HG03045 (cell line): ENCODE measurements at regions not wholly inside any gene's neighbourhood (a gene's known extent, or its start where the extent isn't known, plus 50 kb on each side); places are given as distances from the start of the nearest gene placed in this dataset.

ENCODE experiments used
- ATAC-seq: cut with Tn5 transposase; IDR thresholded peaks from one replicate; pipeline ENCODE4 v1.9.1; 2021; ENCODE audit warnings: mild to moderate bottlenecking, moderate library complexity; ENCODE audit not compliant: unreplicated experiment

DNA sequence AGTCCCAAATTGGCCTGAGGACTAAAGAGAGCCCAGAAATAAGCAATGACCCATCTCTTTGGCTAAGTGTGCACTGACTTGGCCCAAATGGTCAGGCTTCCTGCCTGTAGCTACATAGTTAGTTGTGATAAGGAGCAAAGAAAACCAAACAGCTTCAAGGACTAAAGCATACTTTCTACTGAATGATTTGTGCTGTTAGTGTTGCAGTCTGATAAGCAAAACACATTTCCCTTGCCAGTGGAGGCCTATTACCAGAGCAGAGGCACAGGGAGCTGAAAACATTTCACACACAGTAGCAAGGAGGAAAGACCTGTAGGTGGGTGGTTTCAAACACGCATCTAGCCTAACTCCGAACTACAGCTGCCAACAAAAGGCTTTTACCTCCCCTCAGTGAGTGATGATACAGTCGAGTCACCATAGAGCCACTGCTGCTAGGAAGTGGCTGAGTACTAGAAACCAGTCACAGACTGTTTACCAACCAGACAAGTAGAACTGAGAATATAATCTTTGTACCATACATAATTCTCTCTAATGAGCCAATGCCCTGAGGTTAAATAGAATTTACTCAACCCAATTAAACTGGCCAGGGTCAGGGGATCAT is 222.3 kb upstream of the THBS1 start:
- ATAC-seq, result no peak

DNA sequence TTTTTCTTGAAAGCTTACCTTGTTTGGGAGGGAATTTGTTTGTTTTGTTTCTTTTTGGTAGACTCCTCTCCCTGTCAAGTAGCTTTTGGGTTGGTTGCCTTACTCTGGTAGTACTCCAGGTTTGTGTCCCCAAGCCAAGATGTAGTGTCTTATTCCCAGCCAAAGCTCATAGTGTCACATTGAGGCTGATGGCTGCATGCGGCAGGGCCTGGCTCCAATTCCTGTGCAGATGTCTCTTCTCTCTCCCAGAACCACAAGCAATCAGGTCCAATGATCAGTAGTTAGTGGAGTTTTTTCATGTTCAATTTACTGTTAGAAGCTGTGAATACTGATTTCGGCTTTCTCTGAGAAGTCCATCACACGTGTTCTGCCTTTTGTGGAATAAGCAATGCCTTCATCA is 221.1 kb upstream of the THBS1 start:
- ATAC-seq, result no peak

GRCh38 chr15:39360452-39360851 is 220.4 kb upstream of the THBS1 start:
- ATAC-seq, result no peak

GRCh38 chr15:39361497-39361896 is 219.4 kb upstream of the THBS1 start:
- no peak for ATAC-seq

DNA sequence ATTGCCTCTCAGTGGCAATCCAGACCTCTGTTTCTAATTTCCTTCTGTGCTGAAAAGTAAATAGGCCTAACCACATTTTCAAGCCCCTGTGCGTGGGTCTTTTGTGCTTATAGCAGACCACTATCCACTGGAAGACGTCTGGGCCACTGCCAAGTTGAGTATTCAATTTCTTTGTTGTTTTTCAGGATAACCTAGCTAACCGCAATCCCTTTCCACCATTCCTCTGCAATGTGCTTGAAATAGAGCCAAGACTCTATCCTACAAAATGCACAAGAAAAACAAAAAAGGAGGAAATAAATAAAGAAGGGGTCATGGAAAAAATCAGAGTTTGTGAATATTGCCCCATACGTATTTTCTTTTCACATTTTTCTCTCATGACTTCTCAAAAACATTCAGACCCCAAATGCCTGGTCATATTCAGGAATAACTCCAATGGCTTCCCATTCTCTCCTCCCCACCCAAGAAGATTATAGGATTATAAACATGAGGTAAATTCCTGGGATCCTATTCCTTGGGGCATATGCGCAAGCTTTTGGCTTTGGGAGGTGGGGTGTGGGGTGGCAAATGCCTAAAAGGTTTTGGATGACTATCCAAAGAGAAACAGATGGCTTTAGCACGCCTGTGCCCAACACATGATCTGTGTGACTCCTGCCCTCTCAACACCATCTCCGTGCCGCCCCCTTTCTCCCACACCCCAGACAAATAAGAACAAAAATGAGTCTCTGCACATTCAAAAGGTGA is 217.9 kb upstream of the THBS1 start:
- ATAC-seq, result no peak

- ATAC-seq, result no peak
Observed at GRCh38 chr15:39363761-39364586, 216.9 kb upstream of the THBS1 start.

DNA sequence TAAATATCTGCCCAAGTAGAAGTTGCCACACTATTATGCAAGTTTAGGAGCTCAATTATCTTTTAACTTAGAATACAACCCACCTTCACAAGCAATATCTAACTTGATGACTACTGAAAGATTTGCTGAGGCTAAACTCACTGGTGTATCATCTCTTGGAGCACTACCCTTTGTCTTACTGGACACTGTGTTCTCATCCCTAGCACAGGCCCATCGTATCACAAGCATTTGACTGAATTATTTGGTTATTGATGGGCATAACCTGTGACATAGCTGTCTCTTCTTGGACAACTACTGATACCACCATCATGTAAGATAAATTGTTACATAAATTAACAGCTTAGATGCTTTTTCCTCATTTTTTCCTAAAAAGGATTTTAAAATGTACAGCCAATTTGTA is 216.2 kb upstream of the THBS1 start:
- no peak for ATAC-seq

DNA sequence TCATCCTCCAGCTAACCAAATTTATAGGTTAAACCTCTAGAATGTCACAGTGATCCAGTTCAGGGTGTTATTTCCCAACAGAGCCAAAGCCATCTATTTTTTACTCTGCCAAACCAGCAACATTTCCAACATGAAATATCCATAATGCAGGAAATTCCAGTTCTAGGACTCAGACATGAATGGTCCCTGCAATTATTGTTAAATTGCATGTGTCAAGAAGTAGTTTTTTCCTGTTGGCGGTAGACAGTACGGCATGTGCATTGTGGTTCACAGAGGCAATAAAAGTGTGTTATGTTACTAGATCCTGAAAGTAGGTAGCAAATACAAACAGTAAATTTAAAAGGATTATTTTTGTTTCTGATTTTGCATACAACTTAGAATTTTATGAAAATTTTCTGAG is 215.7 kb upstream of the THBS1 start:
- ATAC-seq, result no peak

GRCh38 chr15:39365873-39366272 is 215.0 kb upstream of the THBS1 start:
- ATAC-seq, result no peak

GRCh38 chr15:39367596-39367995 is 213.3 kb upstream of the THBS1 start:
- no peak for ATAC-seq

DNA sequence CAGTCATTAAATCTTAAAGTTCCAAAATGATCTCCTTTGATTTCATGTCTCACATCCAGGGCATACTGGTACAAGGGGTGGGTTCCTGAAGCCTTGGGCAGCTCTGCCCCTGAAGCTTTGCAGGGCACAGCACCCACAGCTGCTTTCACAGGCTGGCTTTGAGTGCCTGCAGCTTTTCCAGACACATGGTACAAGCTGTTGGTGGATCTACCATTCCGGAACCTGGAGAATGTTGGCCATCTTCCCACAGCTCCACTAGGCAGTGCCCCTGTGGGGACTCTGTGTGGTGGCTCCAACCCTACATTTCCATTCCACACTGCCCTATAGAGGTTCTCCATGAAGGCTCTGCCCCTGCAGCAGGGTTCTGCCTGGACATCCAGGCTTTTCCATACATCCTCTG is 211.1 kb upstream of the THBS1 start:
- no peak for ATAC-seq

- ATAC-seq, result no peak
Observed at GRCh38 chr15:39376371-39376909, 204.4 kb upstream of the THBS1 start.

GRCh38 chr15:39381517-39381916 is 199.4 kb upstream of the THBS1 start:
- peak; percentile 75 for ATAC-seq

DNA sequence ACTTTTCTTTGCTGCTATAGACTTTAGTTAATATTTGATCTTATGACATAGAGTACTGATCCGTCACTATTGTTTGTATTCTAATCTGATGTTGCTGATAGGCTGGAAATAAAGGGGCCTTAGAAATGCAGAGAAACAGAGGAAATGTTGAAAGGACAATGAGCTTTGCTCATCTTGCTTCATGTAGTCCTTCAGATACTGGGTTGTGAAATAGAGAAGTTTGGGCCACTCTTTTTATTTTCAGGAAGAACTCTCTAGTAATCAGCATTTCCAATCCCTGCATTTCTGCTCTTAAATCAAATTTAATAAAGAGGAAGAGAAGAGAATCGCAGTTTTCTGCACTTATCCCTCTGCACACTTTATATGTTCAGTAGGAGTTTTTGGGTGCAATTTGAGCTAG is 192.8 kb upstream of the THBS1 start:
- ATAC-seq, result no peak

- no peak for ATAC-seq
Observed at GRCh38 chr15:39391230-39391629, 189.6 kb upstream of the THBS1 start.

GRCh38 chr15:39392469-39393047 is 188.3 kb upstream of the THBS1 start:
- no peak for ATAC-seq

- ATAC-seq, result no peak
Observed at GRCh38 chr15:39393575-39394335, 187.1 kb upstream of the THBS1 start.

- ATAC-seq, result no peak
Observed at GRCh38 chr15:39394496-39394895, 186.4 kb upstream of the THBS1 start.

- ATAC-seq, result no peak
Observed at GRCh38 chr15:39396979-39397615, 183.8 kb upstream of the THBS1 start.

DNA sequence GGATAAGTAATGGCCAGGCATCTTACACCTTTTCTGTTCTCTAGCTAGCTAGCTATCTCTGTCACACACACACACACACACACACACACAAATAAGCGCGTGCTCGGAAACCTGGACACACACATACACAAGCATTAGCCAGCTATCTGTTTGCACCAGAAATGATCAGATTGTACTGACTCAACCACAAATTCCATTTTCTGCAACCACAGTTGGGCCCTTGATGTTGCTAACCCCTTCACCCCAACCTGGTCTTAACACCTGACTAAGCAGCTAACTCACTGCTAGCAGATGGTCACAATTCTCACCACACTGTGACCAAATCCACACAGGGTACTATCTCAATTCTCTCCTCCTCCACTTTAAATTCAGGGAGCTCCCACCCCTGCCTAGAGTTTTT is 183.0 kb upstream of the THBS1 start:
- ATAC-seq, result no peak
